Endometrium (tissue), 2 donors: ENCODE measurements at regions not wholly inside any gene's neighbourhood (a gene's known extent, or its start where the extent isn't known, plus 50 kb on each side); places are given as distances from the start of the nearest gene placed in this dataset.

Experiments
- FAIRE-seq: peaks from 2 replicates; lab custom pipeline; 2012; peaks lifted over from hg19 to GRCh38; lab: Jason Lieb, UNC
- donor health status: control.
- donor health status: control.

- FAIRE-seq: no peak
Measured at GRCh38 chr1:184279911-184280458, 106.8 kb upstream of the C1orf21 start.

DNA sequence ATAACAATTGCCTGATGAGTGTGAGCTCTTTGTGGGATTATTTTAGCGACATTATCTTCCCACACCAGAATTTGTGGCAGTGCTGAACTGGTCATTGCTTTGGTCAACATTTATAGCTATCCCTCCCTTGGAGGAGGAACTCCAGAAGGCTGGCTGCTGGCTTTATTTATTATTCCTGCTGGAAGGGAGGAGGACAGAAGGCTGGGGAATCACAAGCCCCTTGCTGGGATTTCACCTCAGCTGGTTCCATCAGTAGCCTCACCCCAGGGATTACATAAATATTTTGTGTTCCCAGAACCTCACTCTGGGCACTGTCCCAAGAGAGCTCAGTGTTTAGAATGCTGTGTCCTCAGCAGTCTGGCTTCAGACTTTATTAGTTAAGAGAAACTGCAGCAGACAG, 102.8 kb upstream of the C1orf21 start:
- peak; percentile 96 for FAIRE-seq

DNA sequence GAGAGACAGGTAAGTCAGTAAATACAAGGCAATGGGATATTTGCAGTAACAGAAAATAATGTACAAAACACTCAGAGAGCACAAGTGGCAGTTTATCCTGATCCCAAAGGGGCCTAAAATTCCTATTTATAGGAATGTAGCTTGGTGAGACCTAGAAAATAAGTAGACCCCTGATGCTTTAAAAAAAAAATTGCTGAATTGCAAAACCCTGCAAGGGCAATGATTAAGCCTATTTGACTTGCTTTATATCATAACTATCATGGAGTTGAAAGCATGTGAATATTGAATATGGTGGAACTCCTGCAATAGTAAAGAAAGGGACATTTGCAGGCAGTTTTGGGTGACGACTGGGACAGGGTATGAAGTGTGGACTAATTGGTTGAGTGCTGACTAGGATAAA, 101.9 kb upstream of the C1orf21 start:
- no peak for FAIRE-seq

GRCh38 chr1:184285401-184286087, 101.3 kb upstream of the C1orf21 start:
- FAIRE-seq: no peak

DNA sequence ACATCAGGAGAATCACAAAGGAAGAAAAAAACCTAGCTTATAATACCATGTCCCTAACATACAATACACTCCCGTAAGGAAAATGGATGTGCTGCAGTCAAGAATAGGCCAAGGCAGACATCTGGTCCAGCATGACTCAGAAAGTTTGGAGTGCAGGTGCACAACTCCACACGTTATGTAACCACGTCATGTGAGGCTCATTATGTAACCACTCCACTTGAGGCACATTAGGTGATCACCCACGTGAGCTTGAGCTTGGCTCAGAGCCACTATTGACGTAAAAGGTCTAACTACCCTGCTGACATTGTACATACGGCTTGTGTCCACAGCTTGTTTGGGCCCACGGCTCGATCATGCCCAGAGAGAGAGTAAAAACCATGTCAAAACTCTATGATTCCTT, 99.8 kb upstream of the C1orf21 start:
- FAIRE-seq: no peak

DNA sequence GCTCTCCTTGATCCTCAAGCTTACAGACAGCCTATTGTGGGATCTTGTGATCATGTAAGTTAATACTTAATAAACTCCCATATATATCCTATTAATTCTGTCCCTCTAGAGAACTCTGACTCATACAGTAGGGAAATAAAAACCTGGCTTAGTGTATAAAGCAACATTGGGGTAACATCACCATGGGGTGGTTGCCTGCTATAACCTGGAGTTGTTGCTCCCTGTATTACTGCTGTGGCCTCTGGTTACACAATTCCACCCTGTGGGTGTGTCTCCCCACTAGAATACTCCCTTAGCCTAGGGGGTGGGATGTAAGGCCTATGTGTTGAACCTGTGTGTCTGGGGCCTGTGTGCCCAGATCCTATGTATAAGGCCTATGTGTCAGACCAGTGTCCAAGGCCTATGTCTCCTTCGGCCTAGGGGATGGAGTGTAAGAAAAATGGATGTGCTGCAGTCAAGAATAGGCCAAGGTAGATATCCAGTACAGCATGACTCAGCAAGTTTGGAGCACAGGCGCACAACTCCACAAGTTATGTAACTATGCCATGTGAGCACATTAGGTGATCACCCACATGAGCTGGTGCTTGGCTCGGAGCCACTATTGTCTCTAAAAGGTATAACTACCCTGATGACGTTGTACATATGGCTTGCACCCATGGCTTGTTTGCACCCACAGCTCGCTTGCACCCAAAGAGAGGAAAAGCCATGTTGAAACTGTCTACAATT, 96.8 kb upstream of the C1orf21 start:
- no peak for FAIRE-seq

DNA sequence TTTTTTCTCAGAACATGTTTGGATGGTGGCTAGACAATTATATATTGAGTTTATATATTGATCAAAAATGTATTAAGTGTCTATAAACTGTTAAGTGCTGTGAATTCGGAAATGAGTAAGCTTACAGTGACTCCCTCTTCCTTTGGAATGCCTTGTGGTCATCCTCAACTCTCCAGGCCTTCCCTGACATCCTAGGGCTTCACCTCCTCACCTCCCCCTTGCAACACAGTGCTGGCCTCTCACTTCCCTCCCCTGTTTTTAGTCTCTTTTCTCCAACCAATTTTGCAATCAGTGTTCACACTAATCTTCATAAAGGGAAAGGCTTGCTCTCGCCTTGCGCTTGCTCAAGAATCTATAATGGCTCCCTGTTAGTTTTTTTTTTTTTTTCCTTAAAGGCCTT, 95.1 kb upstream of the C1orf21 start:
- FAIRE-seq: no peak

GRCh38 chr1:184292101-184292500, 94.7 kb upstream of the C1orf21 start:
- FAIRE-seq: no peak

GRCh38 chr1:184294101-184294500, 92.7 kb upstream of the C1orf21 start:
- no peak for FAIRE-seq

DNA sequence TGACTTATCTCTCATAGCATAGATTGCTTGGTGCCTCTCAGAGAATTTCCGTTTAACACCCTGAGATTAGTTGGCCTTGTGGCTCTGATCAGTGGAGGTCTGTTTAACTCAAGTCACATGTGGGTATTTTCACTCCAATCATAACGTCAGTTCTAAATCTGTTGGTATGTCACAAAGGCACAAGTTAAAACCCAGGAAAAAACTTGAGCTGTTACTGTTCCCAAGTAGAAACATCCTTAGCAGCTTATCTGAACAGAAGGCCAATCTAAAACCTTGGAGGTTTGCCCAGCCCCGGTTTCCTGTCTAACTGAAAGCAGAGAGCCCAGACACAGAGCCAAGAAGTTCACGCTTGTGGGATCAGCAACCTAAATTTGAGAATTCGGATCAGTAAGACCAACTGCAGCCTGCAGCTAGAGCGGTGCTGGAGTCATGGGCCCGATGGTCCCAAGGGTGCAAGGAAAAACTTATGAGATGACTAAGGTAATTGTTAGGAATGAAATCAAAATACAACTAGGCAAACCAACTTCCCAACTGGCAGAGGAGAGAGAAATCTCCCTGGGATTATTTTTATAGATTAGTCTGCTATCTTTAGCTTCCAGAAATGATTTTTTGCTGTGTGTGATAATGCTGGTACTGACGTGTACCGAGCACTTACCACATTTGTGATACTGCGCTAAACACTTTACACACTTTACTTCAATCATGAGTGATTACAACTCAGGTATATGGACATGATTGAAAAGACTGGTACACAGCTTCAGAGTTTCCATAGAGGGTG, 90.2 kb upstream of the C1orf21 start:
- peak; percentile 35 for FAIRE-seq

- no peak for FAIRE-seq
Measured at GRCh38 chr1:184297244-184297750, 89.5 kb upstream of the C1orf21 start.

DNA sequence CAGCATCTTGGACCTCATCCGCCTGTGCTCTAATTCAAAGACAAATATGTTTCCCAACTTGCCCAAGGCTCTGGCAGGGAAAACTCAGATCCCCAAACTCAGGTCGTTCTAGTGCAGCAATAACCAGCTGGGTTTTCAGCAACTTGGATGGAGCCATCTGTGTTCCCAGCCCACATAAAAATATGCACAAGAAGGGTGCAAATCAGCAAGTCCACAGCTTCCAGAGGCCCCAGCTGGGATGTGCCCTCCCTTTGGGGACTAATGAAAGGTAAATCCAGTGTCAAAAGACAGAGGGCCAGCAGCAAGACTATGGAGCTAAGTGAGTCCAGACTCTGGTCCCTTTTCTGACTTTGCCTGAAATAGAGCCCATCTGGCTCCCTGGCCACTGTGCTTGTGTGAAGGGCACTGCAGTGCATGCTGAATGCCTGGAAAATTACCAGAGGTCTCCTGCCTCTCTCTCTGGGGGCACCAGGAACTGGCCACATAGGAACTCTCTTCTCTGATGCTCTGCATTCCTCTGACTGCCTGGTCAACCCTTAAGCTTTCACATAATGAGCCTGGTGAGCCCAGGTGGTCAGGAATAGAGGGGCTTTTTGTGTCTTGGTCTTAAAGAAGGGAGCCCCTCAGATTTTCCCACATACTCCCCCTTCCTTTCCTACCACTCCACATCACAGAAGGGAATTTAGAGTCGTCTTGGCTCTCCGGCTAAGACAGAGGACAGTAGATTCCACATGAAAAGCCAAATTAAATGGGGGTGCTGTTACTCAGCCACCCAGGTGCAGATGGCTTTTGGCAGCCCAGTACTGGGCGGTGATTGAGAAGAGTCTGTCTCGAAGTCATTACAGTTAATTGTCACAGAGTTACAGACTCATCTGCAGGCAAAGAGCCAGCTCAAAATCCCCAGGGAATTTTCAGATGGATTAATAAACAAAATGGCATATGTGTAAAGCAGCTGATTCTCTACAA, 88.1 kb upstream of the C1orf21 start:
- FAIRE-seq: no peak

- no peak for FAIRE-seq
Measured at GRCh38 chr1:184299406-184299790, 87.4 kb upstream of the C1orf21 start.

DNA sequence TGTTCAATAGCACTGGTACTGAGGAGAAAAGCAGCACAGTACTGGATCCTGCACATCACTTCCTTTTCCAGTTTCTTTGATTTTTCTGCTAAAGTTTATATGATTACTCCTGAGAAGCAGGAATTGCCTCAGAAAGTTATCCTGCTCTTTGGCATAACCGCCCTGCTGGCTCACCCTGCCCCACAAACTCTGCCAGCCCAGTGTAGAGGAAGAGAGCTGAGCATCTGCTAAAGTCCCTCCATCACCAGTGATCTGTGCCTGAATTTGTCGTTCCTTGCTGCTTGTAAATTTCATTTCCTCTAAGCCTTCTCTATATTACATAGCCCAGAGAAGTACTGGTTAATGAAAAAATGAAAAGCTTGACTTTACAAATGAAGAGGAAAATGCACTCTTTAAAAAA, 87.0 kb upstream of the C1orf21 start:
- no peak for FAIRE-seq

DNA sequence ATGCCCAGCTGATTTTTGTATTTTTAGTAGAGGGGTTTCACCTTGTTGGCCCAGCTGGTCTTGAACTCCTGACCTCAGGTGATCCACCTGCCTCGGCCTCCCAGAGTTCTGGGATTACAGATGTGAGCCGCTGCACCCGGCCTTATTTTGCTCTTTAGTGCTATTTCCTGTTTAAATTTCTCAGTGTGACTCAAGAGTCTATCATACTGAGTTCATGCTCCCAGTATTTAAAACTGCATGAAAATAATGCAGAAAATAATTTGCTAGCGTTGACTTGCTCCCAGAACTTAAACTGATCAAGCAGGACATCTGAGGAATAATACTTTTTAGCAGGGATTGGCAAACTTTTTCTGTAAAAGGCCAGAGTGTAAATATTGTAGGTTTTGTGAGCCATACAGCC, 86.4 kb upstream of the C1orf21 start:
- FAIRE-seq: no peak

DNA sequence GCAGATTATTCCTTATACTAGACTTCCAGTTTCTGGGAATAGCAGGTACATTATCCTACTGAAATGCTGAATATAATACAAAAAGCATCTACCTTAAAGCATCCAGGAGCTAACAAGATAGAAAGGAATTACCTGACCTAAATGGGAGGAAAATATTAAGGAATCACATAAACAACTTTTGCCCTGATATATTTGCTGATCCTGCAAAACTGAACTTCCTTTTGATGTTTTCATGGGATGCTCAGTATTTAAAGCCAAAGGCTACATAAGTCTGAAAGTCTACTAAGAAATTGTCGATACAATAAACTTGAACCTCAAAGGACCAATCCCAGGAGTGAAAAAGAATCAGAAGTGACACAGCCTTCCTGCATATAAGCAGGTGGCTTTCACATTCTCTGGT, 85.6 kb upstream of the C1orf21 start:
- no peak for FAIRE-seq

GRCh38 chr1:184302346-184302745, 84.5 kb upstream of the C1orf21 start:
- no peak for FAIRE-seq

DNA sequence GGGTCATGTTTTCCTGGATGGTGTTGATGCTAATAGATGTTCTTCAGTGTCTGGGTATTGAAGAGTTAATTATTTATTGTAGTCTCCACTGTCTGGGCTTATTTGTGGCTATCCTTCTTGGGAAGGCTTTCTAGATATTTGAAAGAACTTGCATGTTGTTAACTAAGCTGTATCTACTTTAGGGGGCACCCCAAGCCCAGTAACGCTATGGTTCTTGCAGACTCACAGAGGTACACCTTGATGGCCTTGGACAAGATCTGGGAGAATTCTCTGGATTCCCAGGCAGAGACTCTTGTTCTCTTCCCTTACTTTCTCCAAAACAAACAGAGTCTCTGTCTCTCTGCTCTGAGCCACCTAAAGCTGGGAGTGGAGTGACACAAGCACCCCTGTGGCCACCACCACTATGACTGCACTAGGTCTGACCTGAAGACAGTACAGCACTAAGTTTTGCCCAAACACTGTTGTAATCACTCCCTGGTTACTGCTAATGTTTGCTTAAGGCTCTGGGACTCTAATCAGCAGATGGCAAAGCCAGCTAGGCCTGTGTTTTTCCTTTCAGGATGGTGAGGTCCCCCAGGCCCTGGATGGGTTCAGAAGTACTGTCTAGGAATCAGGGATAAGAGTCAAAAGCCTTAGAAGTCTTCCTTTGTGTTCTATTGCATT, 76.5 kb upstream of the C1orf21 start:
- no peak for FAIRE-seq

GRCh38 chr1:184311580-184311979, 75.2 kb upstream of the C1orf21 start:
- FAIRE-seq: no peak

- FAIRE-seq: no peak
Measured at GRCh38 chr1:184315254-184315653, 71.6 kb upstream of the C1orf21 start.

DNA sequence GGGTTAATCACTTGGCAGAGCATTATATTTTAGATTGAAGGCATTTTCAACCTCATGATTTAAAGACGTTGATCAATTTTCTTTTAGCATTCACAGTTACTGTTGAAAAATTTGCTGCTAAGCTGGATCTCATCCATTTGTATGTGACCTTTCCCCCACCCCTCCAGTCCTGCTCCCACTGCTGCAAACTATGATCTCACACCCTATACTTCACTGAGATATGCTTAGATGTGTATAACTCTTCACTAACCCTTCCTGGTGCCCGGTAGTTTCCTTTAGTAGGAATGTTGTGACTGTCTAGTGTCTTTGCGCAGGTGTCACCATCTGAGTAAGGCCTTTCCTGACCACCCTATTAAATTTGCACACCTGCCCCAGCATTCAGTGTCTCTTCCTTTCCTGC, 67.0 kb upstream of the C1orf21 start:
- no peak for FAIRE-seq
